ENCODE measurements at regions not wholly inside any gene's neighbourhood (a gene's known extent, or its start where the extent isn't known, plus 50 kb on each side); places are given as distances from the start of the nearest gene placed in this dataset.
"Not testable (repeated sequence)": the region's sequence is repeated elsewhere in the genome, so short reads cannot be mapped to it uniquely, and the experiment has no call there.

DNA sequence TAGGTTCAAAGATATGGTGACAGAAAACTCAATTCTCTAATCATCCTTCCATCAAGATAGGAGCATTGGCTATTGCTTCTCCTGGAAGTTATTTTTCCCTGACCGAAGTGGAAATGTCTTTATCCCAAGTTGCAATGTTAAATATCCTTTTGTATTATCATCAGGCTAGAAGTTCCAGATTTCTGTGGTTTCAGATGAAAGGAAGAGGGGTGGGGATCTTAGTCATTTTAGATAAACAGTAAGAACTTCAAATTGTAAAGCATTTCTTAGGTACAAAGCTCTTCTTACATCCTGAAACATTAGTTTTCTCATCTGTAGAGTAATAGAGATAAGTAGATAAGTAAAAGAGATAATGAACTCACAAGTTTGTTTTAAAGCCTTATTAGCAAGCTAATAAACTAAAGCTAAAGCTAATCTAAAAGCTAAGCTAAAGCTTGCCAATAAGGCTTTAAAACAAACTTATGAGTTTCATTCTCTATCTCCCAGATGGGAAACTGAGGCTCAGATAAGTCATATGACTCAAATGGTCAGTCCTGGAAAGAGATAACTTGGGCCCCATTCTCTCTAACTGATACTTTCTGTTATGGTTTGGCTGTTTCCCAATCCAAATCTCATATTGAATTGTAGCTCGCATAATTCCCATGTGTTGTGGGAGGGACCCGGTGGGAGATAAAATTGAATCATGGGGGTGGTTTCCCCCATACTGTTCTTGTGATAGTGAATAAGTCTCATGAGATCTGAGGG lies 99.2 kb upstream of the KCNK2 start:
- no peak for DNase-seq (ENCODE audit: low read depth in 3 of 3)

GRCh38 chr1:214989341-214989740 lies 93.2 kb upstream of the KCNK2 start:
- DNase-seq (ENCODE audit: low read depth in 3 of 3): no peak

GRCh38 chr1:214990619-214991018 lies 91.9 kb upstream of the KCNK2 start:
- no peak for DNase-seq (ENCODE audit: low read depth in 3 of 3)

DNA sequence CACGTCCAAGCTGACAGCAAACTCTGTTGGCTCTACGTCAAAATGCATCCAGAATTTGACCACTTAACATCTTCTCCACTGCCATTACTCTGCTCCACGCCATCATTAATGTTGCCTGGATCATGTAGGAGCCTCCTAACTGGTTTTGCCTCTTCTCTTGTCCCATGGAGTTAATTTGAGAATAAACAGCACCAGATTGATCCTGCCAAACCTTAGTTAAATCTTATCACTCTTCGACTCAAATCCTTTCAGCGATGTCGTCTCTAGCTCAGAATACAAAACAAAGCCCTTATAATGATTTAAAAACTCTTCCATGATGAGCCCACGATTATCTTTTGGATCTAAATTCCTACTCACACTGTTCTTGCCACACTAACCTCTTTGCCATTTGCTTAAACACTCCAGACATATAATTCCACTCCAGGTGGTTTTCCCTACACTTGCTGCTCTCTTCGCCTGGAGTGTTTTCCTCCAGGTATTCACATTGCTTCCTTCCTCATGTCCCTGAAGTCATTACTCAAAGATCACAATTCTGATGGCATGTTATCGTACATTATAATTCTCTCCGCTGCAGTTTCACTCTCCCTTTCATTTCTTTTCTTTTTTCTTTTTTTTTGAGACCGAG lies 90.7 kb upstream of the KCNK2 start:
- no peak for DNase-seq (ENCODE audit: low read depth in 3 of 3)

- DNase-seq (ENCODE audit: low read depth in 3 of 3): no peak
Measured at GRCh38 chr1:214993419-214993818, 89.1 kb upstream of the KCNK2 start.

- no peak for DNase-seq (ENCODE audit: low read depth in 3 of 3)
Measured at GRCh38 chr1:214997685-214998084, 84.9 kb upstream of the KCNK2 start.

DNA sequence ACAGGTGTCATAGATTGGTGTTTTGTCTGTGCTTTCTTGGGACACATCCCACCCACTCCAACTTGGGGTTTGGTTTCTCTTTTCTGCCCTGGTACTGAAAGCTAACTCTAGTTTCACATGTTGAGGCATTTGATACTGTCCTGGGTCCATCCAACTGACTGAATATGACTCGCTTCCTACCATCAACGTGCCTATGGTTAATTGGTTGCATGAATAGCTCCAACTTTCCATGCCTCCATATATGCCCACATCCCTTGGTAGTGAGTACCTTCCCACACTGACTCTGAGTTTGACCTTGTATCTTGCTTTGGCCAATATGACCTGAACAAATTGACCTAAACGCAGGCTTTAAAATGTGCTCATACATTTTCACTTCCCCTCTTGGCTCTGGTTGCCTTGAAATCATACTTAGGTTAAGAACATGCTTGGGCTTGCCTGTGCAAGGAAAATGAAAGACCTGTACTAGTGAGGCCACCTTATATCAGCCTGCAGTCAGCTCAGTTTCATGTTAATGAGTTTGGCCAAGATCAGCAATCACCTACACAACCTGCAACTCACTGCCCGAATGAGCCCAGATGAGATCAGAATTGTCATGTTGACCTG lies 81.0 kb upstream of the KCNK2 start:
- no peak for DNase-seq (ENCODE audit: low read depth in 3 of 3)

DNA sequence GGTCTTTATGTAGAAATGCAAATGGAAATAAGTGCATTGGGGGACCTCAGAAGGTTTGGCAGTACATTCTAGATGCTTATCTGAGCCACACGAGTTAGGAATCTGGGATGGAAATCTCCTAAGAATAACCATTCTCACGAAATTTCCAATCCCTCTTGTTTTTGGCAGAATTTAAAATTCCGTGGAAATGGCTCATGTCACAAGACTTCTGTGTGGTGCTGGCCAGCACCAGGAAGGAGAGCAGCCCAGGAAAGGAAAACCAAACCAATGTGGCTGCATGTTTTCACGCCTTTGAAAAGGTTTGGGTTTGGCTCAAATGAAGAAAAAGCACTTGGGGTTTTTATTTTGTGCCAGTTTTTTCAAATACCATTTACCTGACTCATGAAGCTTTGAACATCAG lies 80.1 kb upstream of the KCNK2 start:
- DNase-seq (ENCODE audit: low read depth in 3 of 3): no peak

DNA sequence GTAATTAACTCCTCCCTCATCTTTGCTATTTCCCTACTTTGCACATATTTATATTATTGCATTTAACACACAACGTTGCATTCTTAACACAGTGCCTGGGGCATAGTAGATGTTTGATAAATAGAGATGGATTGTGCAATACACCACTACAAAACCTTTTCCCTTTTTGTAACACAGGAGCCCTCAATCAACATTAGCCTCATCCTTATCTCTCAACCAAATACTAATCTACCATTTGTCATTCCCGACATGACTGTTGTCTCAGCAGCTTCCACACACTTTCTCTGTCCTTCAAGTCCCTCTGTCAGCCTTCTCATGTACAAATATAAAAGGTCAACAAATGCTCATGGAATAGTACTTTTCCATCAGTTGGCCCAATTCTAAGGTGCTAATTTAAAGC lies 78.9 kb upstream of the KCNK2 start:
- no peak for DNase-seq (ENCODE audit: low read depth in 3 of 3)

DNA sequence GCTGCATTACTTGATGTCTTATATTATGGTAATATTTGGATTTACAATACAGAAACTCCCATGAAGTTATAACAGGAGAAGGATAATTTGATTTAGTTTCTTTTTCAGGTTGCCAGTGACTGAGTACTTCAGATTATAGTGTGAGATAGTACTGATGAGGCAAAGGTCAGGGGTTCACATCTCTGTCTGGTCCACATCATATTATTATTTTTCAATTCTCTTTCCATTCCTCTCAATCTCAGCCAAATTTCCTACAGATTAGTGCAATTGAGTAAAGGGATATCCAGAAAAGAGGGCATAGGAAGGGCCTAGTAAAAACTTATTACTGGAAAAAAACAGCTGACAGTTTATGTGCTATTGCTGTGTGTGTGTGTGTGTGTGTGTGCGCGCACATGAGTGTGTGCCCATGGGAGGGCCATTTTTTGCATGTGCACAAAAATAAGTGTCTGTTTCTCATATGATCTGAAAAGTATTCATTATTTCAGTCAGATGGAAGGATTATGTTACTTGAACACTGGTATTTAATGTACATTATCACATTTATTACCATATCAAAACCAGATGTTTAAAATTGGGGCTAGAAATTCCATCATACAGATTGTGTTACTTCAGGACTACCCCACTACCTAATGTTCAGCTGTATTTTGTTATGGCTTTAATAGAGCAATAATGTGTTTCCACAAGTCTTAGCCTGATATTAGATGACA lies 78.3 kb upstream of the KCNK2 start:
- no peak for DNase-seq (ENCODE audit: low read depth in 3 of 3)

GRCh38 chr1:215005078-215005477 lies 77.5 kb upstream of the KCNK2 start:
- DNase-seq (ENCODE audit: low read depth in 3 of 3): no peak

DNA sequence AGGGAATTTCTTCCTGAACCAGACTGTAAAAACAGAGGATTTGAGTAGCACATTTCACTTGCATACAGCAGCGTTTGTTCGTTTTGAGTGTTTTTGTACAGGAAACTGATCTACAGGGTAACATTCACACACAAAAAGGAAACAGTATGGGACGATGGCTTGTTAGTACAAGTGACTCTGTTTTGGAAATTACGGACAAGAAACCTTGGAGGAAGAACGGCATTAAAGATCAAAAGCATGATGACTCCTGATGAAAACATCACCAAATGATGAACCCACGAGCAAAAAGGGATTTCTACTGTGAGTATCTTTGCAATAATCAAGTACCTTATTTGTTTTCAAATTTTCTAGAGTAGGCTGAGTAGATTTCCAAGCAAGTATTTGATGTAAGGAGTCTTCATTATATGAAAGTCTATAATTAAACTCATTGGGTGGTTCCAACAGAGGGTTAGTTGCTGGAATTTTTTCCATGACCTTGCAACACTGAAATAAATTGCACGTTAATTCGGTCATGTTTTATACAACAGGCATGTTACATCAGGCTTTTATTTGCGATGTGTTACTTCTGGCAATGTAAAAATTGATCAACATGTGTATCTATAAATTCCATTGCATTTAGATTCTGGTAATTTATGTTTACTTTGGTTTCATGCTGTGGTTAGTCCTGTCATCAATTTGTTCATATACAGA lies 76.7 kb upstream of the KCNK2 start:
- DNase-seq (ENCODE audit: low read depth in 3 of 3): no peak

DNA sequence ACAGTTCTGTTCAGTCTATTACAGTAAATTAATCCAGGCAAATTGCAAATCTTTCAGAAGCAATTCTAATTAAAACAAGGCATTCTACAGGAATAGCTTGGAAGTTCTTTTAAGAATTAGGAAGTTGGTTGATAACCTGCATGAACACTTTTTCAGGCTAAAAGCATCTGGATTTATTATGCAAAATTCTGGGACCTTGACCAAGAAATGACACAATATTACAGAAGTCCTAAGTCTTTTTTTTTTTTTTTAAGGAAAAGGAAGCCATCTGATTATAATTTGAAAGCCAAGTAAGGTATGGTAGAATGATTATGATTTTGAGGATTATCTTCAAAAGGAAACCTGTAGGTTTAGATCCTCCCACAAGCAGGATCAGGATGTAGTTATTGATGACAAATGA lies 74.7 kb upstream of the KCNK2 start:
- no peak for DNase-seq (ENCODE audit: low read depth in 3 of 3)

DNA sequence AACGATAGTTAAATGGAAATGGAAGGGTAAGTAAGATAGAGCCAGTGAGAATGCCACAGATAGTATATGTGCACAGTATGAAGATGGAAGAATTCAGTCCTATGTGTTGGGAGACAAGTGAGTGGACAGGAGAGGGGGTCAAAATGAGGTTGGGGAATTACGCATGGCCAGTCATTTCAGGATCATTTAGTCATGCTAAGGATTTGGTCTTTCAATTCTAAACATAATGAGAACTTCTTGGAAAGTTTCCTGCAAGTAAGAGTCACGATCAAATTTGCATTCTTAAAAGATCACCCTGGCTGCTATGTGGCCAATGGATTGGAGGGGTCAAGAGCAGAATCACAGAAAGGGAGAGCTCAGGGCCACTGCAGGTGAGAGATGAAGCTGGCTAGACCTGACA lies 64.0 kb upstream of the KCNK2 start:
- no peak for DNase-seq (ENCODE audit: low read depth in 3 of 3)

DNA sequence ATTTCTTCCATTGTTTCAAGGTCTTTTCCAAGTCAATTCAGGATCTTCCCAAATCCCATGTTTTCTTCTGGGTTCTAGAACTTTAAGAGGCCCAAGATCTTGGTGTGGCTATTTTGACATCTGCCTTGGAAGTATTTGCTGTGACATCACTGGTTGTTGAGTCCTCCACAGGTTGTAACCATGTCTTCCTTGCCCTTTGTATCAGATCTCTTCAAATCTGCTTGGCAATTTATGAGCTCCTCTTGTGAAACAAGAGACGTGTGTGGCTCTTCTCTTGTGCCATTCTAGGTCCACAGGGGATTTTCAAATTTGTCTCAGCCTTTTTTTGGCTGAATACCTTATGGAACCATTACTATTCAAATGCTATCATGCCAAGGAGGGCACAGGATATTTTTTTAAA lies 60.3 kb upstream of the KCNK2 start:
- DNase-seq (ENCODE audit: low read depth in 3 of 3): no peak

DNA sequence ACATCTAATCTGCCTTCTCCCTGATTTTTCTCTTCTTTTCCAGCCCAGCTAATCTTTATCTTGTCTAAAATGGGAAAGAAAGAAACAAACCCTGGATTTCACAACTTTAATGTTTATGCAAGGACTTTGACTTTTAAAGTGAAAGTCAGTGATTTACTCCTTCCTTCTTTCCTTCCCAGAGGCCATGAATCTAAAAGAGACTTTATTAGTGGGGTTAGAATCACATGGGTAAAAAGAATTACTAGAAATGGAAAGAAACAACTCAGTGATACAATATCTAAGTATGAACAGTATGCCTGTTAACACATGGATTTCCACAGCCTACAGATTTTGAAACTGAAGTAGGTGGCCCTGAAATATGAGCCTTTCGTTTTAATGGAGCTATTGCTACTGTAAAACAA lies 59.8 kb upstream of the KCNK2 start:
- no peak for DNase-seq (ENCODE audit: low read depth in 3 of 3)

GRCh38 chr1:215023155-215023832 lies 59.2 kb upstream of the KCNK2 start:
- DNase-seq (ENCODE audit: low read depth in 3 of 3): no peak

DNA sequence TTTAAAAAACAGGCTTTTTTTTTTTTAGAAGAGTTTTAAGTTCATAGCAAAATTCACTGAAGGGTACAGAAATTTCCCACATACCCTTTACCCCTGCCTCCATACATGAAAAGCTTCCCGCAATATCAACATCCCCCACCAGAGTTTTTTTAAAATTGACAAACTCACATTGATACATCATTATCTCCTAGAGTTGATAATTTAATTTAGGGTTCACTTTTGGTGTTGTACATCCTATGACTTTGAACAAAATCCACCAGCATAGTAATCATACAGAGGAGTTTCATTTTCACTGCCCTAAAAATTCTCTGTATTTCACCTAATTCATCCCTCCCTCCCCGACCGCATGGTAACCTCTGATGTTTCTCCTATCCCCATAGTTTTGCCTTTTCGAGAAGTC lies 53.6 kb upstream of the KCNK2 start:
- DNase-seq (ENCODE audit: low read depth in 3 of 3): no peak

- DNase-seq (ENCODE audit: low read depth in 3 of 3): not testable (repeated sequence)
Measured at GRCh38 chr1:215030581-215030980, 52.0 kb upstream of the KCNK2 start.

- DNase-seq (ENCODE audit: low read depth in 3 of 3): no peak
Measured at GRCh38 chr1:215031392-215031791, 51.1 kb upstream of the KCNK2 start.
